ENCODE measurements at regions not wholly inside any gene's neighbourhood (a gene's known extent, or its start where the extent isn't known, plus 50 kb on each side); places are given as distances from the start of the nearest gene placed in this dataset.

DNA sequence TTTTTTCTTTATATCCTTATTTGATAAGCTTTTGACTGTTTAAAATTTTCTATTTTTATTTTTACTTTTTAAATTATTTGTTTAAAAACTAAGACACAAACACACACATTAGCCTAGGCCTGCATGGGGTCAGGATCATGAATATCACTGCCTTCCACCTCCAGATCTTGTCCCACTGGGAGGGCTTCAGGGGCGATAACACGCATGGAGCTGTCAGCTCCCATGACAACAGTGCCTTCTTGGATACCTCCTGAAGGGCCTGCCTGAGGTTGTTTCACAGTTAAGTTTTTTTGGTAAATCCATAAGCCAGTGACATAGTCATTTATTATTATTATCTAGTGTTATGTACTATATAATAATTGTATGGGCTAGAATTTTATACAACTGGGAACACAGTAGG is 85.4 kb upstream of the FAT1 start:
- TF ChIP-seq CTCF (conservative IDR thresholded peaks at IDR 0.05 in 1 of 2, IDR thresholded peaks at IDR 0.05 in 1 of 2; ENCODE audit: extremely low read depth in 1 of 2, insufficient read depth in 1 of 2, low read depth in 1 of 2, low read length in 2 of 2) (no peak), EZH2 (IDR thresholded peaks at IDR 0.05; ENCODE audit: borderline replicate concordance, low read length) (no peak)

Measured in mammary epithelial cell (primary cell).